ENCODE measurements at regions not wholly inside any gene's neighbourhood (a gene's known extent, or its start where the extent isn't known, plus 50 kb on each side); places are given as distances from the start of the nearest gene placed in this dataset.

DNA sequence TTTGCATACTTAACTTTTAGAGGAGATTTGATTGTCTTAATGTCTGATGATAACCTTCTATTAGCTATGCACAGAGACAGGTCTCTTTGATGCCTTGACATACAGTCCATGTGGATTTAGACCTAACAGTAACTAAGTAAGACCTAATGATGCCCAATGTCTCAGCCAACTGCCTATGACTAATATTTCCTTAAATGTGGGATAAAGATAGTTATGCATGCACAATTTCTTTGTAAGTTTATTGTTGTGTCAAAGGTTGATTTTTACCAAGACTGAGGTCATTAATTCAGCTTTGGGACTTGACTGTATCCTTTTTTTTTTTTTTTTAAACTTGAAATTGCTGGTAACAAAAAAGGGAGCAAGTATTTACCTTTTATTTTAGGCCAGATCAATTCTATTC lies 450.0 kb downstream of the HAO1 start:
- Histone ChIP-seq H3K79me2 (ENCODE audit: insufficient read depth, low read length) (no peaks in the 10 kb centered on the region), H2AFZ (ENCODE audit: low read depth, low read length) (no peak overlapping the region), H3K4me3 (ENCODE audit: low read depth in 1 of 2, low read length in 2 of 2) (no peak overlapping the region), H3K4me2 (ENCODE audit: insufficient read depth, low read length) (no peak overlapping the region), H3K9me3 (ENCODE audit: insufficient read depth, low read length, severe bottlenecking) (no peaks in the 10 kb centered on the region), H3K27ac (ENCODE audit: low read length) (no peak overlapping the region), H3K36me3 (ENCODE audit: insufficient read depth, low read length) (no peaks in the 10 kb centered on the region), H4K20me1 (ENCODE audit: insufficient read depth, low read length) (no peaks in the 10 kb centered on the region), H3K4me1 (ENCODE audit: insufficient read depth, low read length) (no peaks in the 10 kb centered on the region), H3K9ac (ENCODE audit: low read depth, low read length) (no peak overlapping the region), H3K27me3 (ENCODE audit: insufficient read depth, low read length, poor library complexity) (no peaks in the 10 kb centered on the region)
- ATAC-seq (ENCODE audit: insufficient read depth, low read depth) (no peak), DNase-seq (no peak)
- no peak for TF ChIP-seq EZH2 (IDR thresholded peaks at IDR 0.05; ENCODE audit: borderline replicate concordance, low read depth, low read length, severe bottlenecking)
- TF ChIP-seq, protein P1, sequence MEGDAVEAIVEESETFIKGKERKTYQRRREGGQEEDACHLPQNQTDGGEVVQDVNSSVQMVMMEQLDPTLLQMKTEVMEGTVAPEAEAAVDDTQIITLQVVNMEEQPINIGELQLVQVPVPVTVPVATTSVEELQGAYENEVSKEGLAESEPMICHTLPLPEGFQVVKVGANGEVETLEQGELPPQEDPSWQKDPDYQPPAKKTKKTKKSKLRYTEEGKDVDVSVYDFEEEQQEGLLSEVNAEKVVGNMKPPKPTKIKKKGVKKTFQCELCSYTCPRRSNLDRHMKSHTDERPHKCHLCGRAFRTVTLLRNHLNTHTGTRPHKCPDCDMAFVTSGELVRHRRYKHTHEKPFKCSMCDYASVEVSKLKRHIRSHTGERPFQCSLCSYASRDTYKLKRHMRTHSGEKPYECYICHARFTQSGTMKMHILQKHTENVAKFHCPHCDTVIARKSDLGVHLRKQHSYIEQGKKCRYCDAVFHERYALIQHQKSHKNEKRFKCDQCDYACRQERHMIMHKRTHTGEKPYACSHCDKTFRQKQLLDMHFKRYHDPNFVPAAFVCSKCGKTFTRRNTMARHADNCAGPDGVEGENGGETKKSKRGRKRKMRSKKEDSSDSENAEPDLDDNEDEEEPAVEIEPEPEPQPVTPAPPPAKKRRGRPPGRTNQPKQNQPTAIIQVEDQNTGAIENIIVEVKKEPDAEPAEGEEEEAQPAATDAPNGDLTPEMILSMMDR (IDR thresholded peaks at IDR 0.05; ENCODE audit: borderline replicate concordance, extremely low read depth, low read length, poor library complexity, severe bottlenecking) = no peak

DNA sequence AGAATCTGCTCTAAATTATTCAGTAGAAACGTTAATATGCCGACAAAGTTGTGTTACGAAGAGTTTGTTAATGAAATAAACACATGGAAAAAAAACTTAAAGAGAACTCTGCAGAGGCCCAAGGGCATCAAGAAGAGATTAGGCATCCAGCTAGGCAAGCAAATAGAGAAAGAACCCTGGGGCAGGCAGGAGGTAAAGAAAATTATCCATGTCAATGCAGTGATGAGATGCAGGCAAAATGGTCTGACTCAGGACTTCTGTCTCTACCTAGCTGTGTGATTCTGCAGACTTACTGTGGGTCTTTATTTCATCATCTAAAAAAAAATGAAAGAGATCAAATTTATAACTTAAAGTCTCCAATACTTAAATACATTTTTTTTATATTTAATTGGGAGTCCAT lies 448.0 kb downstream of the HAO1 start:
- H3K9me3 ChIP-seq (ENCODE audit: insufficient read depth, low read length, severe bottlenecking) = no peaks in the 10 kb centered on the region
- H3K9ac ChIP-seq (ENCODE audit: low read depth, low read length) = no peak overlapping the region
- ATAC-seq (ENCODE audit: insufficient read depth, low read depth) (no peak), DNase-seq (no peak)
- no peaks in the 10 kb centered on the region for H3K4me1 ChIP-seq (ENCODE audit: insufficient read depth, low read length)
- no peaks in the 10 kb centered on the region for H4K20me1 ChIP-seq (ENCODE audit: insufficient read depth, low read length)
- H3K27me3 ChIP-seq (ENCODE audit: insufficient read depth, low read length, poor library complexity) = no peaks in the 10 kb centered on the region
- H3K27ac ChIP-seq (ENCODE audit: low read length) = no peak overlapping the region
- no peak overlapping the region for H3K4me2 ChIP-seq (ENCODE audit: insufficient read depth, low read length)
- H3K4me3 ChIP-seq (ENCODE audit: low read depth in 1 of 2, low read length in 2 of 2) = no peak overlapping the region
- H3K79me2 ChIP-seq (ENCODE audit: insufficient read depth, low read length) = no peaks in the 10 kb centered on the region
- TF ChIP-seq, protein P1 (IDR thresholded peaks at IDR 0.05; ENCODE audit: borderline replicate concordance, extremely low read depth, low read length, poor library complexity, severe bottlenecking) = no peak
- TF ChIP-seq EZH2 (IDR thresholded peaks at IDR 0.05; ENCODE audit: borderline replicate concordance, low read depth, low read length, severe bottlenecking) = no peak
- H2AFZ ChIP-seq (ENCODE audit: low read depth, low read length) = no peak overlapping the region
- H3K36me3 ChIP-seq (ENCODE audit: insufficient read depth, low read length) = no peaks in the 10 kb centered on the region

DNA sequence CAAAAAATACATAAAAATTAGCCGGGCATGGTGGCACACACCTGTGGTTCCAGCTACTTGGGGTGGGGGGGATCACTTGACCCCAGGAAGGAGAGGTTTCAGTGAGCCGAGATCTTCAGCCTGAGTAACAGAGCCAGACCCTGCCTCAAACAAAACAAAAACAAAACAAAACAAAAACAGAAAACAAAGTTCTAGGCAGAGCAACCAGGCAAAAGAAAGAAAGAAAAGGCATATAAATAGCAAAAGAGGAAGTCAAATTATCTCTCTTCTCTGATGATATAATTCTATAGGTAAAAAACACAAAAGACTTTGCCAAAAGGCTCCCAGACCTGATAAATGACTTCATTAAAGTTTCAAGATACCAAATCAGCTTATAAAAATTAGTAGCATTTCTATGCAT lies 446.9 kb downstream of the HAO1 start:
- Histone ChIP-seq H4K20me1 (ENCODE audit: insufficient read depth, low read length) (no peaks in the 10 kb centered on the region), H3K4me1 (ENCODE audit: insufficient read depth, low read length) (no peaks in the 10 kb centered on the region), H2AFZ (ENCODE audit: low read depth, low read length) (no peak overlapping the region), H3K27ac (ENCODE audit: low read length) (no peak overlapping the region), H3K27me3 (ENCODE audit: insufficient read depth, low read length, poor library complexity) (no peaks in the 10 kb centered on the region), H3K4me3 (ENCODE audit: low read depth in 1 of 2, low read length in 2 of 2) (no peak overlapping the region), H3K9ac (ENCODE audit: low read depth, low read length) (no peak overlapping the region), H3K36me3 (ENCODE audit: insufficient read depth, low read length) (no peaks in the 10 kb centered on the region), H3K79me2 (ENCODE audit: insufficient read depth, low read length) (no peaks in the 10 kb centered on the region), H3K9me3 (ENCODE audit: insufficient read depth, low read length, severe bottlenecking) (no peaks in the 10 kb centered on the region), H3K4me2 (ENCODE audit: insufficient read depth, low read length) (no peak overlapping the region)
- DNase-seq = no peak
- no peak for TF ChIP-seq EZH2 (IDR thresholded peaks at IDR 0.05; ENCODE audit: borderline replicate concordance, low read depth, low read length, severe bottlenecking)
- TF ChIP-seq, protein P1 (IDR thresholded peaks at IDR 0.05; ENCODE audit: borderline replicate concordance, extremely low read depth, low read length, poor library complexity, severe bottlenecking) = no peak
- ATAC-seq (ENCODE audit: insufficient read depth, low read depth) = no peak

Measured in DND-41 (cell line).